OCI-M1 (cell line): ENCODE measurements at regions not wholly inside any gene's neighbourhood (a gene's known extent, or its start where the extent isn't known, plus 50 kb on each side); places are given as distances from the start of the nearest gene placed in this dataset.

Experiments
- DNase-seq: peaks from one replicate; lab custom pipeline; 2025; lab: John Stamatoyannopoulos, UW

DNA sequence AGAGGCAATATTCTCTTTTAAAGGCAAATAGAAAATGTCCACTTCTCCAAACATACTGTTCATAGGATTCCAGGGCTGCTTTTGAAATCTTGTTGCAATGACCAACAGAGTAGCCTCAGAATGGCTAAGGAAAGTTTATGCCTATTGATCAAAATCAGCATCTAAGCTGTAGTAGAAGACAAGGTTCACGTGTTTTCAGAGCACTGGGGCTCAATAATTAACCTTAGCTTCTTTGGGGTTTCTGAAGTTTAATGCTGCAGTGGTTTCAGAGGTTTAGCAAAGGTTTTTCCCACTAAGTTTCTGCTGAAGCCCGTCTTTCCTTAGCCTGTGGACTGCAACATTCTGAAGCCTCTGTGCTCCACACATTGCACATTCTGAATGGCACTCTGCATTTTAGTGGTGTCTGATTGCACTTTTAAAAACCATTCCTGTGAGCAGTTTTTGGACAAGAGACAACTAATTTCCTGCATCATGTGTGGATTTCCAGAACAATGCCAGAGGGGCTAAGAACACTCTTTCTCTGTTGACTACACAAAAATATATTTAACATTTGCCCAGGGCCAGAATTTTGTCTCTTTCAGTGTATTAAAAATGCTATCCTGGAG lies 342.5 kb downstream of the PTEN start:
- DNase-seq: no peak

DNA sequence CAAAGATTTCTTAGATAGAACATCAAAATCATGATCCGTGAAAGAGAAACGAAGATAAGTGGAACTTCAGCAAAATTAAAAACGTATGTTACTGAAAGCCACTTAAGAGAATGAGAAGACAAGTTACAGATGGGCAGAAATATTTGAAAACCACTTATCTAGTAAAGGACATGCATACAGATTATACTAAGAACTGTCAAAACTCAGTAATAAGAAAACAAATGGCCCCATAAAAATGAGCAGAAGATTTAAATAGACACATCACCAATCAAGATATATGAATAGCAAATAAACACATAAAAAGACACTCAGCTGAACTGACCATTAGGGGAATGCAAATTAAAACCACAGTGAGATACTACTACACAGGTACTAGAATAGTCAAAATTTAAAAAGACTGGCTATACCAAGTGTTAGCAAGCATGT lies 343.7 kb downstream of the PTEN start:
- DNase-seq: no peak

DNA sequence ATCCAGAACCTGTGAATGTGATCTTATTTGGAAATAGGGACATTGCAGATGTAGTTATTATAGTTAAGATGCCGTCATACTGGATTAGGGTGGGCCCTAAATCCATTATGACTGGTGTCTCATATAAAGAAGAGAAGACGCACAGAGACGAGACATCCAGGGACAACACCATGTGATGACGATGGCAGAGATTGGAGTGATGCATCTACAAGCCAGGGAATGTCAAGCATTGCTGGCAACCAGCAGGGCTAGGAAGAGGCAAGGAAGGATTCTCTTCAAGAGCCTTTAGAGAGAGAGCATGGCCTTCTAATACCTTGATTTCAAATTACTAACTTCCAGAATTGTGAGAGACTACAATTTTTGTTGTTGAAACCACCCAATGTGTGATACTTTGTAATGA lies 345.8 kb downstream of the PTEN start:
- DNase-seq: no peak

DNA sequence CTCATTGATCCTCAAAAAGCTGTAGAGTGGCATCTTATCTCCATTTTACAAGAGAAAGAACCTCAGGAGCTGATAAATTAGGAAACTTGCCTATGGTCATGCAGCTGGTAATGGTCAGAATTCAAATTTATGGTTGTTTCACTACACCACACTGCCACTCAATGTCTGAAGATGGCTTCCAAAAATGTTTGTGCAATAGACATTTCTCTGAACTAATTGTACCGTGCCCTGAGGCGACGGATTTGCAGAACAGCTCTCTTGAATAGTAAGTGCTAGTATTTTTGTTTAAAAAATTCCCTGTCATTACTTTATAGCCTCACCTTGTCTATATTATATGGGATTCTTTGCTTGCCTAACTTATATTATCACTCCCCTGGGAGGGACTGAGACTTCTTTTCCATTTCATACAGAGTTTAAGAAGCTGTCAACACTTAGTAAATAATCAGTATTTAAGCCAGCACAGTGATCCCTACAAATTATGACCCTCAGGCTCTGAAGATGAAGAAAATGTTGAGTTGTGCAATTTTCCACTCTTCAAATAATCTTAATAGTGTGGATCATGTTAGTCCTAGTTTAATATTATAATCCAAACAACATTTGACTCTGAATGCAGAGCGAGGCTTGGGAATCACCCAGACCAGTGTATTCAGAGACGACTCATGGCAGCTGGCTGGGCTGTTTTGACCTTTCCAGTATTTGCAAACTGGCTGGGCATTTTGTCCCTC lies 346.6 kb downstream of the PTEN start:
- peak; percentile 18 for DNase-seq

DNA sequence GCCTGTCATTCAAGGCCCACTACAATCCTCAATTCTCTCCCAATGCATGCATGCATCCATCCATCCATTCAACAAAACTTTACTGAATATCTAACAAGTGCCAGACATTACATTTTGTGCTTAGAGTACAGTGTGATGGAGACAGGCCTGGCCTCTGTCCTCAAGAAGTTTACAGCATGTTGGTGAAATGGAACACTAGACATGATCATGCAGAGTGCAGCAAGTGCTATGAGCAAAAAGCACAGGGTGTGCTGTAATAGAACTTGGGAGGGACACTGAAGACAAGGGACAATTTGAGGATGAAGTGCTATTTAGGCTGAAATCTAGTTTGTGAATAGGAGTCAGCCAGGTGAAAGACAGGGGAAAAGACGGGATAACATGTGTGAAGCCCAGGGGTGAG lies 347.8 kb downstream of the PTEN start:
- DNase-seq: no peak

DNA sequence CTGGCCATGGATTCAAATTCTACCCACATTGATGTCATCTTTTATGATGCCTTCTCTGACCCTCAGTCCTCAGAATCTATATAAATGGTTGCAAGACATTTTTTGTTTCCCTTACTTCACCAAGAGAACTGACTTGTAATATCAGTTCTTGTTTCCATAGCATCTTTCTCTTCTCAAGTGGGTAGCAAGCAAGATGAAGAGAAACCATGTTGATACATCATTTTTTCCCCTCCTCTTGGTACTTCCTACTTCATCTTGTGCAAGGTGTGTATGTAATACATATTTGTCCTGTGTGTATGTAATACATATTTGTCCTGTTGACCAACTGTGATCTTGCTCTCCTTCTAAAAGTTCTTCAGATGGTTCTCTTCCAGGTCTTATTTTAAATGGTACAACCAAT lies 348.6 kb downstream of the PTEN start:
- DNase-seq: no peak

DNA sequence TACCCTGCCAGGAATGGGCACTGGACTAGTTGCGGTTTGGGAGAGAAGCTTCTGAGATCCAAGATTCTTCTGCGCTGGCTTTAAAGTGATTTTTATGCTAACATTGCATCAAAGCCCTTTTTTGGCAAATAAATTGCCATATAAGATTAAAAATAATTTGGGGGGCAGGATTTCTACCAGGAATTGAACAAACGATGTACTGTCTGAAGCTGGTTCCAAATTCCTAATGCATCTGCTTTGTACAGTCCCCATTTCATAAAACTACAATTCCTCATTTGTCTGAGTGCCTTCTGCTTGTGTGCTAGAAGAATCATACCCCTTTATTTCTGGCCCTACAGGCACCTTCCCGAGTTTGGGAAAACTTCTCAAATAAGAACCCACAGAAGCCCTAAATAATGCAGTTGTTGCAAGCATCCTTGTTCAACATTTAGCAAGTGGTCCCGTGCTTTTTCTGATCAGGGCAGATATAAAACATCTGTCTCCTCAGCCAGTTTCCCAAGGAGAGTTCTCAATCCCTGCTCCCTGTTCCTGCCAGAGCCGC lies 349.7 kb downstream of the PTEN start:
- DNase-seq: no peak

DNA sequence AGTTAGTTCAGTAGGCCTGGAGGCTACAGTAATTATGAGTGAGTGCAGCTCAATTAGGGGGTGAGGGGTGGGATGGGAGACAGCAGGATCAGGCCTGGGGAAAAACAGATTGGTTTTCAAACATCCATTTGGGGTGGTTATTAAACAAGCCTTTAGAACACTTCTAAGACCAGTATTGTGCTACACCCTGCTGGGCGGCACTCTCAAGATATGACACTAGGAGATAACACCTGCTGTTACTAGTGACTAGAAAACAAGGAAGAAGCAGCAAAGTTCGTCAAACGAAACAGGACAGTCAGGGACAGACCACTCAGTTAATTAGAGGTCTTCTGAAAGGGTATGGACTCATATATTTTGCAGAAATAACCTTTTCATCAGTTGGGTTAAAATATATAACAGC lies 353.6 kb downstream of the PTEN start:
- DNase-seq: peak; percentile 77

DNA sequence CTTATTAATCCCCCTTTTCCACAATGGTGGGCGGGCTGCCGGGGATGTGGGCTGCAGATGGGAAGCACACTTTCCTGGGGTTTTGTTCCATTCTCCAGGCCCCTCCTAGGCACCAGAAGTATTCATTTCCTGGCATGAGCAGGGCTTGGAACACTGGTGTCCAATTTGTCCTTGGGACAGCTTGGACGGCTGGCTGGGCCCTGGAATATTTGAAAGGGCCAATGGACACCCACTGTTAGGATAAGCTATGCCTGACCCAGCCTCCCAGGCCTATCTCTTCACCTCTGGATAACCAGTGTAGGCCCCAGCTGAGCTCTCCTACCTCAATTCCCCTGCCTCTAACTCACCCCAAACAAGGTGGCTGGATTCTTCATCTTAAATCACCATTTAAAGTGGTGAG lies 354.9 kb downstream of the PTEN start:
- no peak for DNase-seq

DNA sequence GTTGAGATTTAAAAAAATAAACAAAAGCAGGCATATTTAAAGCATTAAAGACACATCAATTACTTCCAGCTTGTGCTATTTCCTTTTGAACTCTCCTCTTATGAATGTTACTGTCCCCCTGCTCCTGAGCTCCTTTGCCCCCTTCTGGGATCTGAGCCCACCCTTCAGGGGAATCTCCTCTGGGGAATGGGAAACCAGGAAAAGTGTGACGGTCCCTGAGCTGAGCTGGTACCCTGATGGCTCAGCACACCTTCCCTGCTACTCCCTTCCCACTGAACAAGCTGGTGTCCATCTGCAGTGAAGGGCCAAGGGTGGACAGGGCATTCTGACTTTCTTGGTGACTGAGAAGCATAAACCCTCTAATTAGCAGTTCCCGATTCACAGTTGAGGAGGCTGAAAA lies 356.3 kb downstream of the PTEN start:
- DNase-seq: no peak

DNA sequence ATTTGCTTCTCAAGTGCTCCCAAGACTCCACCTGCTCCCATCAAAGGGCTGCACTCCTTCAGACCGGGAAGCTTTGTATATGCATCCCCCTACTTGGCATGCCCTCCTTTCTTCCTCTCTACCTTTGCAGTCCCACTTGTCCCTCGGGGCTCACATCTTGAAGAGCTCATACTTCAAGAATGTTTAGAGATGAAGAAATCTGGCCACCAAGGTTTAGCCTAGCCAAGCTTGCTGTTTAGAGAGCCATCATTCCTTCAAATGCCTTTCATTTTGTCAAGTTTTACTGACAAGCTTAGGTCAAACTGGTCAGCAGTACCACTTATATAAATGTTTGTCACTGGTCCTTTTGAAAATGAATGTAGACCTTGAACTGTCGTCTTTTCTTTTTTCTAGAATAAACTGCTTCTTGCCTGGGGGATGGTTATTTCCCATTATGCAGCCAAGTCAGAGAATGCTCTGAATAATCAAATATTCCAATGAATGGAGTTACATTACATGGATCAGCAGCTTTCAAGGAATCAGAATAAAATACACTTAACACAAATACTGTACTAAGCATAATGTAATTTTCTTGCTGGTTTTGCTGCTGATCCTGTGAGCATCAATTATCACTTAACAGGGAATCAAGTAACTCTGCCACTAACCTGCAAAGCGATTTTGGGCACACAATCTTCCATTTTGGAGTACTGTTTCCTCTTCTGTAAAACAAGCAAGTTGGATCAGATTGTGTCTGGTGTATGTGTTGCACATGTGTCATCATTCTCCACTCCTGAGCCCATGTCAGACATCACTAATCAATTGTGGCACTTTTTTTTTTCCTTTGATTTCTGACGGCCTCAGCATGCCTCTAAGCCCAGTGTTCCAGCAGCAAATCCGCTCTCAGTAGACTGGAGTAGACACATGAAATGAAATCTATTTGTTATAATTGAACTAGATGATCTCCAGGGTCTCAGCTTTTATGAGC lies 357.9 kb downstream of the PTEN start:
- DNase-seq: peak; percentile 65

DNA sequence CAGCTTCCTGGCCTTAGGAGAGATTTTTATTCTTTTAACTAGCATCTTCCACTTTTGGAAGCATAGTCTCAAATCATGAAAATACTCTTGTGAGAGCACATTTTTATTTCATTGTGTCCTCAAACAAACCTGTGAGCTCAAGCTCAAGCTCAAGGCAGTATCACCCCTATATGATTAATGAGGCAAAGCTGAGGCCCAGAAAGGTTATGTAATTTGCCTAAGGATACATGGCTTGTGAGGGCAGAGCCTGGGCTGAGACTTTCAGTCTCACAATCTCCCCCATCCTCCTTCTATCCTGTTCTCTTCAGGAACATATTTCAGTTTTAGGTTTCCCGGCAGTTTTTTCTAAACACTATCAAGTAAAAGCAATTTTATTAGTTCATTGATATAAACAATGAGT lies 359.5 kb downstream of the PTEN start:
- DNase-seq: no peak
